ENCODE measurements at regions not wholly inside any gene's neighbourhood (a gene's known extent, or its start where the extent isn't known, plus 50 kb on each side); places are given as distances from the start of the nearest gene placed in this dataset.

- Mint-ChIP-seq H3K9me3 (no peaks in the 10 kb centered on the region), H3K27me3 (no peaks in the 10 kb centered on the region), H3K36me3 (ENCODE audit: low read depth) (no peaks in the 10 kb centered on the region), H3K4me3 (no peak overlapping the region), H3K27ac (no peak overlapping the region), H3K4me1 (ENCODE audit: low read depth) (no peaks in the 10 kb centered on the region)
- intact Hi-C loops (cut with micrococcal nuclease) = no loop called here
These were observed 131.7 kb downstream of the KLF5 start for GRCh38 chr13:73190477-73190876.

- no peak overlapping the region for H3K27ac Mint-ChIP-seq
- no peaks in the 10 kb centered on the region for H3K27me3 Mint-ChIP-seq
- no peak overlapping the region for H3K4me3 Mint-ChIP-seq
- intact Hi-C loops (cut with micrococcal nuclease) = no loop called here
- H3K36me3 Mint-ChIP-seq (ENCODE audit: low read depth) = no peaks in the 10 kb centered on the region
- H3K4me1 Mint-ChIP-seq (ENCODE audit: low read depth) = no peaks in the 10 kb centered on the region
- H3K9me3 Mint-ChIP-seq = no peaks in the 10 kb centered on the region
These were observed 131.0 kb downstream of the KLF5 start for GRCh38 chr13:73189776-73190175.

GRCh38 chr13:73189362-73189761, 130.6 kb downstream of the KLF5 start:
- Mint-ChIP-seq H3K27me3 (no peaks in the 10 kb centered on the region), H3K9me3 (no peaks in the 10 kb centered on the region), H3K4me1 (ENCODE audit: low read depth) (no peaks in the 10 kb centered on the region), H3K36me3 (ENCODE audit: low read depth) (no peaks in the 10 kb centered on the region), H3K27ac (no peak overlapping the region), H3K4me3 (no peak overlapping the region)
- intact Hi-C loops (cut with micrococcal nuclease) = no loop called here

GRCh38 chr13:73187106-73187505, 128.3 kb downstream of the KLF5 start:
- H3K27me3 Mint-ChIP-seq = no peaks in the 10 kb centered on the region
- no peak overlapping the region for H3K27ac Mint-ChIP-seq
- peaks cover 9% of the 10 kb centered on the region for H3K9me3 Mint-ChIP-seq
- no peak overlapping the region for H3K4me3 Mint-ChIP-seq
- H3K4me1 Mint-ChIP-seq (ENCODE audit: low read depth) = no peaks in the 10 kb centered on the region
- intact Hi-C loops (cut with micrococcal nuclease) = no loop called here
- H3K36me3 Mint-ChIP-seq (ENCODE audit: low read depth) = no peaks in the 10 kb centered on the region

- H3K9me3 Mint-ChIP-seq = peaks cover 9% of the 10 kb centered on the region
- no peaks in the 10 kb centered on the region for H3K4me1 Mint-ChIP-seq (ENCODE audit: low read depth)
- no peak overlapping the region for H3K27ac Mint-ChIP-seq
- intact Hi-C loops (cut with micrococcal nuclease) = no loop called here
- no peak overlapping the region for H3K4me3 Mint-ChIP-seq
- H3K27me3 Mint-ChIP-seq = no peaks in the 10 kb centered on the region
- no peaks in the 10 kb centered on the region for H3K36me3 Mint-ChIP-seq (ENCODE audit: low read depth)
These were observed 121.0 kb downstream of the KLF5 start for GRCh38 chr13:73179650-73180274.

- Mint-ChIP-seq H3K36me3 (ENCODE audit: low read depth) (no peaks in the 10 kb centered on the region), H3K4me3 (no peak overlapping the region), H3K27me3 (no peaks in the 10 kb centered on the region), H3K27ac (no peak overlapping the region), H3K4me1 (ENCODE audit: low read depth) (no peaks in the 10 kb centered on the region), H3K9me3 (peaks cover 5% of the 10 kb centered on the region)
- intact Hi-C loops (cut with micrococcal nuclease) = no loop called here
These were observed 119.2 kb downstream of the KLF5 start for GRCh38 chr13:73177916-73178565.

GRCh38 chr13:73177017-73177416, 118.2 kb downstream of the KLF5 start:
- Mint-ChIP-seq H3K4me3 (no peak overlapping the region), H3K36me3 (ENCODE audit: low read depth) (no peaks in the 10 kb centered on the region), H3K27ac (no peak overlapping the region), H3K4me1 (ENCODE audit: low read depth) (no peaks in the 10 kb centered on the region), H3K27me3 (no peaks in the 10 kb centered on the region), H3K9me3 (no peaks in the 10 kb centered on the region)
- intact Hi-C loops (cut with micrococcal nuclease) = no loop called here

- Mint-ChIP-seq H3K4me3 (no peak overlapping the region), H3K36me3 (ENCODE audit: low read depth) (no peaks in the 10 kb centered on the region)
- intact Hi-C loops (cut with micrococcal nuclease) = no loop called here
These were observed 115.8 kb downstream of the KLF5 start for GRCh38 chr13:73174521-73175010.

GRCh38 chr13:73173279-73173811, 114.5 kb downstream of the KLF5 start:
- H3K27me3 Mint-ChIP-seq = no peaks in the 10 kb centered on the region
- intact Hi-C loops (cut with micrococcal nuclease) = no loop called here
- H3K4me1 Mint-ChIP-seq (ENCODE audit: low read depth) = no peaks in the 10 kb centered on the region
- H3K36me3 Mint-ChIP-seq (ENCODE audit: low read depth) = no peaks in the 10 kb centered on the region
- no peak overlapping the region for H3K4me3 Mint-ChIP-seq
- no peak overlapping the region for H3K27ac Mint-ChIP-seq
- H3K9me3 Mint-ChIP-seq = no peaks in the 10 kb centered on the region

More at GRCh38 chr13:73174521-73175010, 115.8 kb downstream of the KLF5 start:
- no peaks in the 10 kb centered on the region for H3K9me3 Mint-ChIP-seq
- no peak overlapping the region for H3K27ac Mint-ChIP-seq
- H3K4me1 Mint-ChIP-seq (ENCODE audit: low read depth) = no peaks in the 10 kb centered on the region
- no peaks in the 10 kb centered on the region for H3K27me3 Mint-ChIP-seq

- no peaks in the 10 kb centered on the region for H3K9me3 Mint-ChIP-seq
These were observed 113.1 kb downstream of the KLF5 start for GRCh38 chr13:73171926-73172325.

GRCh38 chr13:73171271-73171682, 112.5 kb downstream of the KLF5 start:
- H3K36me3 Mint-ChIP-seq (ENCODE audit: low read depth) = no peaks in the 10 kb centered on the region
- intact Hi-C loops (cut with micrococcal nuclease) = no loop called here
- H3K27ac Mint-ChIP-seq = no peak overlapping the region
- no peak overlapping the region for H3K4me3 Mint-ChIP-seq
- H3K27me3 Mint-ChIP-seq = no peaks in the 10 kb centered on the region
- H3K9me3 Mint-ChIP-seq = peaks cover 3% of the 10 kb centered on the region
- no peaks in the 10 kb centered on the region for H3K4me1 Mint-ChIP-seq (ENCODE audit: low read depth)

More at GRCh38 chr13:73171926-73172325, 113.1 kb downstream of the KLF5 start:
- Mint-ChIP-seq H3K27ac (no peak overlapping the region), H3K4me3 (no peak overlapping the region), H3K36me3 (ENCODE audit: low read depth) (no peaks in the 10 kb centered on the region), H3K4me1 (ENCODE audit: low read depth) (no peaks in the 10 kb centered on the region), H3K27me3 (no peaks in the 10 kb centered on the region)
- intact Hi-C loops (cut with micrococcal nuclease) = no loop called here

GRCh38 chr13:73169971-73170370, 111.2 kb downstream of the KLF5 start:
- no peaks in the 10 kb centered on the region for H3K4me1 Mint-ChIP-seq (ENCODE audit: low read depth)
- H3K27me3 Mint-ChIP-seq = no peaks in the 10 kb centered on the region
- H3K9me3 Mint-ChIP-seq = peaks cover 9% of the 10 kb centered on the region
- no peaks in the 10 kb centered on the region for H3K36me3 Mint-ChIP-seq (ENCODE audit: low read depth)
- H3K4me3 Mint-ChIP-seq = no peak overlapping the region
- H3K27ac Mint-ChIP-seq = no peak overlapping the region
- intact Hi-C loops (cut with micrococcal nuclease) = no loop called here

GRCh38 chr13:73168953-73169401, 110.2 kb downstream of the KLF5 start:
- Mint-ChIP-seq H3K4me1 (ENCODE audit: low read depth) (no peaks in the 10 kb centered on the region), H3K4me3 (no peak overlapping the region), H3K36me3 (ENCODE audit: low read depth) (no peaks in the 10 kb centered on the region), H3K27ac (no peak overlapping the region), H3K9me3 (peaks cover 9% of the 10 kb centered on the region), H3K27me3 (no peaks in the 10 kb centered on the region)
- intact Hi-C loops (cut with micrococcal nuclease) = no loop called here

GRCh38 chr13:73168226-73168952, 109.6 kb downstream of the KLF5 start:
- no peaks in the 10 kb centered on the region for H3K4me1 Mint-ChIP-seq (ENCODE audit: low read depth)
- H3K27me3 Mint-ChIP-seq = no peaks in the 10 kb centered on the region
- no peaks in the 10 kb centered on the region for H3K36me3 Mint-ChIP-seq (ENCODE audit: low read depth)
- intact Hi-C loops (cut with micrococcal nuclease) = no loop called here
- H3K4me3 Mint-ChIP-seq = no peak overlapping the region
- H3K27ac Mint-ChIP-seq = no peak overlapping the region
- peaks cover 9% of the 10 kb centered on the region for H3K9me3 Mint-ChIP-seq

Measured in dendritic cell treated with granulocyte-macrophage colony-stimulating factor and Interleukin-4, amounts not matched to agents 40 ng/mL and 50 ng/mL, for 4 days (primary cell).